Stimulated activated CD8-positive, alpha-beta memory T cell treated with anti-CD3 and anti-CD28 coated beads, Interleukin-12 subunit alpha, Interleukin-12 subunit beta, amount 100 ng/mL, for 24 hours (primary cell): ENCODE measurements at regions not wholly inside any gene's neighbourhood (a gene's known extent, or its start where the extent isn't known, plus 50 kb on each side); places are given as distances from the start of the nearest gene placed in this dataset.
"Not testable (repeated sequence)": the region's sequence is repeated elsewhere in the genome, so short reads cannot be mapped to it uniquely, and the experiment has no call there.

ENCODE experiments used
- DNase-seq: peaks from one replicate; pipeline ENCODE4 v3.0.0-alpha.2; 2020; ENCODE audit errors: extremely low read depth

DNA sequence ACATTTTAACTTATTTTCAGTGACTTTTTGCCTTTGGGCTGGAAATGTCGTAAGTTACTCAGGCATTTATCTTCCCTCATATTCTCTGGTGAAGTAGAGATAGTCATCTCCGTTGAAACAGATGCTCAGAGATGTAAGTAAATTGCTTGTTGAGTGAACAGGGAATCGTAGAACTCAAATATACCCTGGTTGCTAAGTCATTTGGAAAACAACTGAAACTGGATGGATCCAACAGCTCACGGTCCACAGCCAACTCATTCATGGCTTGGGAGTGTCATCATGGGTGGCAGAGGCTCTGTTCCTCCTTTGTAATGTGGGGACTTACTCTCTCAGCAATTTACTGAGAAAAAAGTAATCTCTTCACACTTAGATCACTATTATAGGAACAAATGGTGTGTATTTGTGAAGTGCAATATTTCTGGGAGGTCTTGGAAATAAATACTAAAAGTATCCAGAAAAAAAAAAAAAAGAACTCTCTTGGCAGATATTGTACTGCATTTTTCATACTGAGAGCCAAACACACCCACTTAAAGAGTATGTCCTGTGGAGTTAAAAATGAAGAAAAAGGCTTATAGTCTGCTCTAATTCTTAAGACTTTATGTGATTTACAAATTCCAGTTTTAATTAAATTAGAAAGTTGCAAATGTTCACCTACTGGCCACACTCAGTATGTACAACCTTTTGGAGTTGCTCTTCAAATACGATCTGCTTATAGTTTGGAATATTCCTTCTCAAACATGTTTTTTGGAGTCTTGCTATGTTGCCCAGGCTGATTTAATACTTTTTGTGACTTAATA lies 107.4 kb downstream of the LEPR start:
- no peak for DNase-seq

- no peak for DNase-seq
Observed at GRCh38 chr1:65531972-65532570, 111.6 kb downstream of the LEPR start.

DNA sequence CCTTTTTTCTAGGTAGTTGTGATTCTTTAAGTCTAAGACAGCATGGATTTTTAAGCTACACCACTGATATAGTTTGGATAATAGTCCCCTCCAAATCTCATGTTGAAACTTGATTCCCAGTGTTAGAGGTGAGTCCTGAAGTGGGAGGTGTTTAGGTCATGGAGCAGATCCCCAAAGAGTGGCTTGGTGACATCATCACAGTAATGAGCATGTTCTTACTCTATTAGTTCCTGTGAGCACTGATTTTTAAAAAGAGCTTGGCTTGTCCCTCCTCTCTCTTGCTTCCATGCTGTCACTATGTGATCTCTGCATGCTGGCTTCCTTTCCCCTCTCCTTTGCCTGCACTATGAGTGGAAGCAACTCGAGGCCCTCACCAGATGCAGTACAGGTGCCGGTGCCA lies 115.5 kb downstream of the LEPR start:
- no peak for DNase-seq

GRCh38 chr1:65538086-65538485 lies 117.6 kb downstream of the LEPR start:
- DNase-seq = no peak

DNA sequence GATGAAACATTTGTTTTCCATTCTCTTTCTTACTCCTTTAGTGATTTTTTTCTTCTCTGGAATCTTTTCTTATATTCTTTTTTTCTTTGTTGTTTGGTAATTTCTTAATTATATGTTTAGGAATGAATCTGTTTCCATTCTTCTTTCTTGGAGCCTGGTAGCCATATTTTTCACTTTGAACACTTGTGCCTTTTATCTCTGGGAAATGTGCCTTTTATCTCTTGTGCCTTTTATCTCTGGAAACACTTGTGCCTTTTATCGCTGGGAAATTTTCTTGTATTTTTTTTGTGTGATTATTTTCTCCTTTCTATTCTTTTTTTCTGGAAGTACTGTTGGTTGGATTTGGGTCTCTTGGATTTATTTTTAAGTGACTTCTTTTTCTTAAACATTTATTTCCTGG lies 118.2 kb downstream of the LEPR start:
- no peak for DNase-seq

GRCh38 chr1:65539266-65540131 lies 119.0 kb downstream of the LEPR start:
- DNase-seq = no peak

GRCh38 chr1:65541161-65541560 lies 120.7 kb downstream of the LEPR start:
- no peak for DNase-seq

DNA sequence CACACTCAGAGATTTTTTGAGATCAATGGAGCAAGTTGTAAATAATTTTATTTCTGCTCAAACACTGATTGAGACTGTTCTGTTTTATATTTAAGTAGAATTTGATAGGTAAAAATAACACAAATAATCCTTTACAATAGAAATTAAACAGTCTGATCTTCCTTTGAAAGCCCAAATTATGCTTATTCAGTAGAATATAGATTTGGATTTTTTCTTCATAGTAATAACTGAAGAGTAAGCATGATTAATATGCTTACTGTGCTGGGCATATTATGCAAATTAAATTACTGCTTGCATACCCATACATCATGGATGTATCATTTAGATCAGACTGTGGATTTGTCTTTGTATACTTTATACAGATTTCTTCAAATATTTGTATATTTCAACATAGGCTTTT lies 121.4 kb downstream of the LEPR start:
- DNase-seq = no peak

GRCh38 chr1:65542592-65542991 lies 122.1 kb downstream of the LEPR start:
- not testable (repeated sequence) for DNase-seq

- DNase-seq = not testable (repeated sequence)
Observed at GRCh38 chr1:65550306-65551010, 130.0 kb downstream of the LEPR start.

- not testable (repeated sequence) for DNase-seq
Observed at GRCh38 chr1:65552484-65552883, 132.0 kb downstream of the LEPR start.

- not testable (repeated sequence) for DNase-seq
Observed at GRCh38 chr1:65554086-65554764, 133.8 kb downstream of the LEPR start.

- DNase-seq = no peak
Observed at GRCh38 chr1:65554829-65555228, 134.4 kb downstream of the LEPR start.

- DNase-seq = no peak
Observed at GRCh38 chr1:65558215-65558614, 137.7 kb downstream of the LEPR start.

DNA sequence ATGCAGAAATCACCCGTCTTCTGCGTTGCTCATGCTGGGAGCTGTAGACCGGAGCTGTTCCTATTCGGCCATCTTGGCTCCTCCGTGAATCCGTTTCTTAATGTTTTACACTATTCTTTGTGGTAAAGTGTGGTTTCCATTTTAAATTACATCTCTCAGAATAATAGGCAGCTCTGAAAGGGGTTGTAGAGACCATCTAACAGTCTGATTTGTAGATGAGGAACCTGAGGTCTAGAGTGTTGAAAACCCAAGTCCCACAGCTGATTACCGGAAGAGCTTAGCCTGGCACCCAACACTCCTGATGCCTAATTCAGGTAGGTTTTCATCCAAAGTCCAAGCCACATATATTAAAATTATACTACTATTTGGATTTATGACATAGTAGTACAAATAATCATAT lies 144.0 kb downstream of the LEPR start:
- no peak for DNase-seq

DNA sequence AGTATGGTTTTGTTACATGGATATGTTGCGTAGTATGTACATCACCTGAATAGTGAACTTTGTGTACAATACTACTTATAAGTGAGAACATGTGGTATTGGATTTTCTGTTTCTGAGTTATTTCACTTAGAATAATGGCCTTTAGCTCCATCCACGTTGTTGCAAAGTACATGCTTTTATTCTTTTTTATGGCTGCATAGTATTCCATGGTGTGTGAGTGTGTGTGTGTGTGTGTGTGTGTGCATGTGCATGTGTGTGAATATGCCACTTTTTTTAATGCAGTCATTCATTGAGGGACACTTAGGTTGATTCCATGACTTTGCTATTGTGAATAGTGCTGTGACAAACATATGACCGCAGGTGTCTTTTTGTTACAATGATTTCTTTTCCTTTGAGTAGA lies 147.8 kb downstream of the LEPR start:
- no peak for DNase-seq

DNA sequence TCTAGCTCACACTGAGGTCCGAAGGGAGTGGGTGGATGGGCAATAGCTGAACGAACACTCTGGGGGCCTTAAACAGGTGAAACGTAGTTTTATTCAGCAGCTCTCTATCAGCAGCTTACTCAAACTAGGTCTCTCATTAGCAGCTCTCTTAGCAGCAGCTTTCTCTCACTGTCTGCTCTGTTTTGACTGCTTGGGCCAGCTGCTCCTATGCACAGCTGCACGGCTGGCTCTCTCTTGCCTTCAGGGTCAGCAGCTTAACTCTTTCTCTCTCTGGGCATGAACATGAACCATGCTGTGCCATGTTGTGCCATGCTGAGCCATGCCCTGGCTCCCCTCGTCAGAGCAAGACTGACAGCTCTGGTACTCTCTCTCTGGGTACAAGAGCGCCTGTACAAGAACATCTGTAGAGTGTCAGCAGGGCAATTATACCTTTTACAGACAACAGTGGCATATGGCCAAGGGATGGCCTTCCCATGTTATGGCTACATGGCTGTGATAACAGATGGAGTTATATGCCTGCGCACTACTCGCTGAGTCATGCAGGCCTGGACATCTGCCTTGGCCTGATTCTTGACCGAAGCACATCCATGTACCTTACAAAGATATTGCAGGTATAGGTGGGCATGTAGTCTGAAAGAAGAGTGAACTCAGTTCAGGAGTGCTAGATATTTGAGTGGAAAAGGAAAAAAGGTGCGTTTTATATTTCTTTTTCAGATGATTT lies 152.4 kb downstream of the LEPR start:
- DNase-seq = no peak

DNA sequence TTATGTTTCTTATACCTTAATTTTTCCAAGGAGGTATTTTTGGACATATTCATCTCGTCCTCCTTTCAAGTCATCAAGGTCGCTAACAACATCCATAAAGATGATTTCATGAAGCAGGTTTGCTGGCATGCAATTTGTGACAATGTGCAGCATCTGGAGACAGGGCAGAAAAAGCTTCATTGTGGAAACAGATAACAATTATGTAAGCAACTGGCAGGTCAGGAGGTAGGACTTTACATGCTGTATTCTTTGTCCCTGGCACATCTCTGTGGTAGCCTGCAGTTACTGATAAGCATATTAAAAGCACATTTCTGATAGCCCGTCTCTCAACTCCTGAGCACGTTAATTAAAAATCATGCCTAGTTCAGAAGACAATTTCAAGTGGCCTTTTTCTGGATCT lies 156.8 kb downstream of the LEPR start:
- no peak for DNase-seq

DNA sequence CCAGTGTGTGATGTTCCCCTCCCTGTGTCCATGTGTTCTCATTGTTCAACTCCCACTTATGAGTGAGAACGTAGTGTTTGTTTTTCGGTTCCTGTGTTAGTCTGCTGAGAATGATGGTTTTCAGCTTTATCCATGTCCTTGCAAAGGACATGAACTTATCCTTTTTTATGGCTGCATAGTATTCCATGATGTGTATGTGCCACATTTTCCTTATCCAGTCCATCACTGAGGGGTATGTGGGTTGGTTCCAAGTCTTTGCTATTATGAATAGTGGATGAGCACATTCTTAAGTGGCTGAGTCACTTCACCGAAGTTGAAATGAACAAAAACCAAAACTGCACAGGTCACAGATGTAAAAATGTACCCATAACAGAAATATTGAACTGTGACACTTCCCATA lies 157.5 kb downstream of the LEPR start:
- DNase-seq = not testable (repeated sequence)

DNA sequence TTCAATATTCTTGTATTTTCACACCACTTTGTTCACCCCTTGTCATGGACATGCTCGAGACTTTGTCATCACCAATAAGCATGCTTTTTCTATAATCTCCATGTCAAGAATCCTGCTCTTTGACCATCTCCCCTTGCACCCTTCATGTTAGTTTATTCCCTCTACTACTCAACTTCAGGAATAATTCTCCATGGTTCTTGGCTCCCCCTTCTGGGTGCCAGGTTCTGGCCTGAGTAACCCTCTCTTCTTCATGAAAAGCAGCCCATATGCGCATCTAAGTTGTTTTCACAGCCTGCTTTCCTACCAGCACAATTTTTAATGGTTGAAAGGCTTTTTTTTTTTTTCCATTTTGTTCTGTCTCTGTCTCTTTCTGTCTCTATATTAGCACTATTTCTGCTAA lies 160.7 kb downstream of the LEPR start:
- no peak for DNase-seq

GRCh38 chr1:65584399-65584798 lies 163.9 kb downstream of the LEPR start:
- DNase-seq = no peak
